SH-SY5Y (cell line): ENCODE measurements at regions not wholly inside any gene's neighbourhood (a gene's known extent, or its start where the extent isn't known, plus 50 kb on each side); places are given as distances from the start of the nearest gene placed in this dataset.

ENCODE experiments used
- GATA2 ChIP-seq: IDR thresholded peaks from 2 replicates; pipeline ENCODE4 v1.6.1; 2011; ENCODE audit warnings: mild to moderate bottlenecking, low read depth, low read length
- GATA3 ChIP-seq: IDR thresholded peaks from 2 replicates; pipeline ENCODE4 v1.6.1; 2011; ENCODE audit warnings: low read depth, mild to moderate bottlenecking, low read length, moderate library complexity

DNA sequence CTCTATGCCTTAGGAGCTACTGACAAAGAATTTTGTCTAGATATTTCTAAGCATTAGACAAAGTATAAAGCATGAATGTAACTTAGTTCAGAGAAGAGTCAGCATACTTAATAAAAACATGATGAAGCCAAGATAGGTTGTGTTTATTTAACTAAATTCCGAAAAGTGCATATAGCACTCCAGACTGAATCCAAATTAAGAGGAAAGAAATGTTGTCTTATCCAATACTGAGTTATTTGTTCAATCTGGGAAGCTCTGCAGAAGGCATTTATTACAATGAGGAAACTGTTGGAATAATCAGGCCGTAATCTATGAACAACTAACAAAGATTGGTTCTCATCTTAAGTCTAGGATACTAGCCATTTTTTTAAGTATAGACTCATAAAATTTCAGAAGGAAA is 100.2 kb downstream of the TNFSF18 start:
- TF ChIP-seq GATA2 (no peak), GATA3 (no peak)
